Activated T-helper 9 cell treated with anti-CD3 and anti-CD28 coated beads, Interleukin-2, amount 50 U/mL, for 16 hours (primary cell): ENCODE measurements at regions not wholly inside any gene's neighbourhood (a gene's known extent, or its start where the extent isn't known, plus 50 kb on each side); places are given as distances from the start of the nearest gene placed in this dataset.
"Not testable (repeated sequence)": the region's sequence is repeated elsewhere in the genome, so short reads cannot be mapped to it uniquely, and the experiment has no call there.

ENCODE experiments used
- DNase-seq: peaks from one replicate; pipeline ENCODE4 v3.0.0-alpha.2; 2020; ENCODE audit warnings: low read depth

- DNase-seq: no peak
Measured at GRCh38 chr3:102036017-102036416, 186.7 kb downstream of the NFKBIZ start.

- DNase-seq: no peak
Measured at GRCh38 chr3:102036472-102036871, 187.2 kb downstream of the NFKBIZ start.

- DNase-seq: no peak
Measured at GRCh38 chr3:102037209-102037608, 187.9 kb downstream of the NFKBIZ start.

GRCh38 chr3:102037791-102038190, 188.5 kb downstream of the NFKBIZ start:
- DNase-seq: no peak

GRCh38 chr3:102038477-102039142, 189.3 kb downstream of the NFKBIZ start:
- DNase-seq: no peak

GRCh38 chr3:102040144-102040543, 190.8 kb downstream of the NFKBIZ start:
- DNase-seq: not testable (repeated sequence)

GRCh38 chr3:102053375-102053989, 204.2 kb downstream of the NFKBIZ start:
- DNase-seq: no peak

- no peak for DNase-seq
Measured at GRCh38 chr3:102054543-102055080, 205.3 kb downstream of the NFKBIZ start.

- DNase-seq: no peak
Measured at GRCh38 chr3:102057781-102058421, 208.6 kb downstream of the NFKBIZ start.

- no peak for DNase-seq
Measured at GRCh38 chr3:102059145-102059943, 210.0 kb downstream of the NFKBIZ start.

GRCh38 chr3:102060814-102061213, 211.5 kb downstream of the NFKBIZ start:
- DNase-seq: no peak

- DNase-seq: no peak
Measured at GRCh38 chr3:102063572-102063971, 214.3 kb downstream of the NFKBIZ start.

- DNase-seq: no peak
Measured at GRCh38 chr3:102066470-102066869, 217.2 kb downstream of the NFKBIZ start.

- no peak for DNase-seq
Measured at GRCh38 chr3:102068327-102068726, 219.0 kb downstream of the NFKBIZ start.

GRCh38 chr3:102068736-102069135, 219.4 kb downstream of the NFKBIZ start:
- DNase-seq: no peak

GRCh38 chr3:102069211-102069662, 219.9 kb downstream of the NFKBIZ start:
- DNase-seq: no peak

GRCh38 chr3:102074946-102075345, 225.6 kb downstream of the NFKBIZ start:
- no peak for DNase-seq

GRCh38 chr3:102078401-102078800, 229.1 kb downstream of the NFKBIZ start:
- no peak for DNase-seq

- no peak for DNase-seq
Measured at GRCh38 chr3:102078854-102079808, 229.8 kb downstream of the NFKBIZ start.

- no peak for DNase-seq
Measured at GRCh38 chr3:102079809-102080197, 230.5 kb downstream of the NFKBIZ start.
